ENCODE measurements at regions not wholly inside any gene's neighbourhood (a gene's known extent, or its start where the extent isn't known, plus 50 kb on each side); places are given as distances from the start of the nearest gene placed in this dataset.

DNA sequence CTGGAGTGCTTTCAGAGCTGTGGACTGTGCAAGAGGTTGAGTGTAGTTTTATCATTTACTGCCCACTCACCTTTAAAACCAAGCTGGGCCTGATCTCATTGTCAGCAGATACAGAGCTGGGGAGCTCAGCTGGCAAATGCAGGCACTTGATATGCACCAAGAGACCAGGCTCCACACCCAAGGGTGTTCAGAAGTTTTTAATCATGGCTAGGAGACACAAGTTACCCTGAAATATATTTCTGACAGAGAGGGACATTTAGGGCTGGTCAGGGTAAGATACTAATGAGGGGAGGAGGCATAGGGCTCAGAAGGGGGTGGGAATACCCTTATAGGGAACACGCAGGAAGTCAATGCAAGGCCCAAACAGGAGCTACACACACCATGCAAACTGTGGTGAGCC lies 153.7 kb downstream of the ELAVL4 start:
- RAD21 ChIA-PET (ENCODE audit: low non-redundant PET in 1 of 2, low total read pairs in 2 of 2, uncharacterized antibody in 2 of 2, unreplicated experiment in 2 of 2): no interaction called here
- DNase-seq (ENCODE audit: low read depth, low spot score) (no peak), ATAC-seq (no peak)
- intact Hi-C loops (cut with micrococcal nuclease): no loop called here
- Histone ChIP-seq H4K20me1 (ENCODE audit: insufficient read depth) (no peaks in the 10 kb centered on the region), H3K36me3 (ENCODE audit: control insufficient read depth in 1 of 2, insufficient read depth in 2 of 2, low read length in 2 of 2) (no peaks in the 10 kb centered on the region), H3K4me1 (ENCODE audit: control insufficient read depth in 1 of 2, insufficient read depth in 2 of 2, low read length in 2 of 2) (no peaks in the 10 kb centered on the region), H2AFZ (ENCODE audit: low read depth, low read length, poor library complexity, severe bottlenecking) (no peak overlapping the region), H3K4me2 (ENCODE audit: low read length) (no peak overlapping the region), H3K4me3 (replicated peaks in 1 of 2; ENCODE audit: low read depth in 1 of 2, low read length in 2 of 2) (no peak overlapping the region), H3K27ac (ENCODE audit: low read depth, low read length) (no peak overlapping the region), H3K27me3 (ENCODE audit: insufficient read depth, low read length) (peaks cover 5% of the 10 kb centered on the region; the same call in 1 of the 2 replicates), H3K79me2 (ENCODE audit: insufficient read depth, low read length) (no peaks in the 10 kb centered on the region), H3K9ac (ENCODE audit: low read length) (no peak overlapping the region), H3K9me3 (ENCODE audit: control insufficient read depth in 1 of 2, insufficient read depth in 1 of 2, low read depth in 1 of 2, low read length in 2 of 2) (no peaks in the 10 kb centered on the region), H3K9me2 (ENCODE audit: insufficient read depth) (no peaks in the 10 kb centered on the region)
- CTCF ChIA-PET: no interaction called here
- POLR2A ChIA-PET: no interaction called here
- no TSS peak for BruUV-seq (replicated peaks)
- no peak for TF ChIP-seq JUND (IDR thresholded peaks at IDR 0.05)
- no peak for TF ChIP-seq POLR2A (IDR thresholded peaks at IDR 0.05; ENCODE audit: borderline replicate concordance, extremely low read depth, insufficient read depth, insufficient read length)
- TF ChIP-seq FOSL1 (IDR thresholded peaks at IDR 0.05; ENCODE audit: low read depth): no peak
- TF ChIP-seq, protein P1, sequence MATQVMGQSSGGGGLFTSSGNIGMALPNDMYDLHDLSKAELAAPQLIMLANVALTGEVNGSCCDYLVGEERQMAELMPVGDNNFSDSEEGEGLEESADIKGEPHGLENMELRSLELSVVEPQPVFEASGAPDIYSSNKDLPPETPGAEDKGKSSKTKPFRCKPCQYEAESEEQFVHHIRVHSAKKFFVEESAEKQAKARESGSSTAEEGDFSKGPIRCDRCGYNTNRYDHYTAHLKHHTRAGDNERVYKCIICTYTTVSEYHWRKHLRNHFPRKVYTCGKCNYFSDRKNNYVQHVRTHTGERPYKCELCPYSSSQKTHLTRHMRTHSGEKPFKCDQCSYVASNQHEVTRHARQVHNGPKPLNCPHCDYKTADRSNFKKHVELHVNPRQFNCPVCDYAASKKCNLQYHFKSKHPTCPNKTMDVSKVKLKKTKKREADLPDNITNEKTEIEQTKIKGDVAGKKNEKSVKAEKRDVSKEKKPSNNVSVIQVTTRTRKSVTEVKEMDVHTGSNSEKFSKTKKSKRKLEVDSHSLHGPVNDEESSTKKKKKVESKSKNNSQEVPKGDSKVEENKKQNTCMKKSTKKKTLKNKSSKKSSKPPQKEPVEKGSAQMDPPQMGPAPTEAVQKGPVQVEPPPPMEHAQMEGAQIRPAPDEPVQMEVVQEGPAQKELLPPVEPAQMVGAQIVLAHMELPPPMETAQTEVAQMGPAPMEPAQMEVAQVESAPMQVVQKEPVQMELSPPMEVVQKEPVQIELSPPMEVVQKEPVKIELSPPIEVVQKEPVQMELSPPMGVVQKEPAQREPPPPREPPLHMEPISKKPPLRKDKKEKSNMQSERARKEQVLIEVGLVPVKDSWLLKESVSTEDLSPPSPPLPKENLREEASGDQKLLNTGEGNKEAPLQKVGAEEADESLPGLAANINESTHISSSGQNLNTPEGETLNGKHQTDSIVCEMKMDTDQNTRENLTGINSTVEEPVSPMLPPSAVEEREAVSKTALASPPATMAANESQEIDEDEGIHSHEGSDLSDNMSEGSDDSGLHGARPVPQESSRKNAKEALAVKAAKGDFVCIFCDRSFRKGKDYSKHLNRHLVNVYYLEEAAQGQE (IDR thresholded peaks at IDR 0.05; ENCODE audit: low read depth): no peak
- TF ChIP-seq, protein P2, sequence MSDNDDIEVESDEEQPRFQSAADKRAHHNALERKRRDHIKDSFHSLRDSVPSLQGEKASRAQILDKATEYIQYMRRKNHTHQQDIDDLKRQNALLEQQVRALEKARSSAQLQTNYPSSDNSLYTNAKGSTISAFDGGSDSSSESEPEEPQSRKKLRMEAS (IDR thresholded peaks at IDR 0.05): no peak
- no peak for TF ChIP-seq SP1 (IDR thresholded peaks at IDR 0.05; ENCODE audit: low read depth)
- TF ChIP-seq, protein P3, sequence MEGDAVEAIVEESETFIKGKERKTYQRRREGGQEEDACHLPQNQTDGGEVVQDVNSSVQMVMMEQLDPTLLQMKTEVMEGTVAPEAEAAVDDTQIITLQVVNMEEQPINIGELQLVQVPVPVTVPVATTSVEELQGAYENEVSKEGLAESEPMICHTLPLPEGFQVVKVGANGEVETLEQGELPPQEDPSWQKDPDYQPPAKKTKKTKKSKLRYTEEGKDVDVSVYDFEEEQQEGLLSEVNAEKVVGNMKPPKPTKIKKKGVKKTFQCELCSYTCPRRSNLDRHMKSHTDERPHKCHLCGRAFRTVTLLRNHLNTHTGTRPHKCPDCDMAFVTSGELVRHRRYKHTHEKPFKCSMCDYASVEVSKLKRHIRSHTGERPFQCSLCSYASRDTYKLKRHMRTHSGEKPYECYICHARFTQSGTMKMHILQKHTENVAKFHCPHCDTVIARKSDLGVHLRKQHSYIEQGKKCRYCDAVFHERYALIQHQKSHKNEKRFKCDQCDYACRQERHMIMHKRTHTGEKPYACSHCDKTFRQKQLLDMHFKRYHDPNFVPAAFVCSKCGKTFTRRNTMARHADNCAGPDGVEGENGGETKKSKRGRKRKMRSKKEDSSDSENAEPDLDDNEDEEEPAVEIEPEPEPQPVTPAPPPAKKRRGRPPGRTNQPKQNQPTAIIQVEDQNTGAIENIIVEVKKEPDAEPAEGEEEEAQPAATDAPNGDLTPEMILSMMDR (IDR thresholded peaks at IDR 0.05 in 2 of 3, conservative IDR thresholded peaks at IDR 0.05 in 1 of 3; ENCODE audit: borderline replicate concordance in 1 of 3, insufficient read depth in 1 of 3, low read depth in 2 of 3, low read length in 2 of 3): no peak
- TF ChIP-seq ELF1 (IDR thresholded peaks at IDR 0.05; ENCODE audit: borderline replicate concordance, low read depth): no peak
- TF ChIP-seq EZH2phosphoT487 (IDR thresholded peaks at IDR 0.05; ENCODE audit: borderline replicate concordance): no peak
- TF ChIP-seq YY1 (IDR thresholded peaks at IDR 0.05; ENCODE audit: extremely low read depth, insufficient replicate concordance, low read depth, low read length): no peak
- no peak for TF ChIP-seq CEBPB (IDR thresholded peaks at IDR 0.05; ENCODE audit: low read depth)
- TF ChIP-seq, protein P4, sequence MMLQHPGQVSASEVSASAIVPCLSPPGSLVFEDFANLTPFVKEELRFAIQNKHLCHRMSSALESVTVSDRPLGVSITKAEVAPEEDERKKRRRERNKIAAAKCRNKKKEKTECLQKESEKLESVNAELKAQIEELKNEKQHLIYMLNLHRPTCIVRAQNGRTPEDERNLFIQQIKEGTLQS (IDR thresholded peaks at IDR 0.05): no peak
